Psoas muscle (tissue), 7 donors: ENCODE measurements at regions not wholly inside any gene's neighbourhood (a gene's known extent, or its start where the extent isn't known, plus 50 kb on each side); places are given as distances from the start of the nearest gene placed in this dataset.

ENCODE experiments used
- ATAC-seq, 4 donors: fragments of 200-7000 bp; cut with Tn5 transposase; one replicate each; pipeline ENCODE4 v1.9.1; 2020; ENCODE audit warnings: moderate library complexity in 3 of 4, mild to moderate bottlenecking in 2 of 4
- DNase-seq, 2 donors: peaks; one replicate each; pipeline ENCODE4 v3.0.0-alpha.2; 2020
- H3K27ac ChIP-seq: fragments of 200-600 bp; one replicate; pipeline ENCODE4 v1.8.0; 2022
- H3K27me3 ChIP-seq, 3 donors: fragments of 200-600 bp in 1 of 3; one replicate each; pipeline versions ENCODE4 v1.6.1 to v1.8.0; 2013 to 2022; ENCODE audit warnings: low read length in 2 of 3, mild to moderate bottlenecking in 2 of 3, moderate library complexity in 1 of 3; ENCODE audit not compliant: insufficient read depth in 3 of 3
- H3K36me3 ChIP-seq, 2 donors: fragments of 200-600 bp in 1 of 2; one replicate each; pipeline versions ENCODE4 v1.6.1 to v1.8.0; 2013 to 2022; ENCODE audit warnings: low read depth in 1 of 2, mild to moderate bottlenecking in 1 of 2, moderate library complexity in 1 of 2; ENCODE audit not compliant: insufficient read depth in 1 of 2
- H3K4me1 ChIP-seq: fragments of 200-600 bp; one replicate; pipeline ENCODE4 v1.8.0; 2022
- H3K4me3 ChIP-seq: fragments of 200-600 bp; one replicate; pipeline ENCODE4 v1.8.0; 2022; ENCODE audit warnings: mild to moderate bottlenecking
- H3K9me3 ChIP-seq: fragments of 200-600 bp; one replicate; pipeline ENCODE4 v1.8.0; 2022
- CTCF ChIP-seq: fragments of 200-600 bp; IDR thresholded peaks from one replicate; pipeline ENCODE4 v1.8.0; 2022; ENCODE audit warnings: antibody characterized with exemption
- WGBS, 3 donors: extraction: QIAGEN DNeasy Blood & Tissue Kit; methylation state at CpG; one replicate each; pipeline versions ENCODE4 v1.1.6 to v1.1.7; 2013; 5-methylcytosine and 5-hydroxymethylcytosine counted together
- intact Hi-C, 2 donors: fragments of 100-400 bp; cut with DNase I; formaldehyde crosslinking; loops; one replicate each; pipeline versions ENCODE4 v1.11.0 to v1.14.2; 2022
- donor health status: healthy with polysubstance abuse.
- donor health status: DM: no; HTN: no; CAD: no; lungs with moderate emphysema.
- donor health status: Bipolar disorder and iron deficiency.
- donor health status: healthy.
- donor health status: DM: yes; HTN: yes; CAD: no.
- donor health status: DM: no; HTN: no; CAD: no.
- donor health status: DM: yes; HTN: yes; CAD: no.

GRCh38 chr18:14014456-14014855 lies 99.1 kb upstream of the MC2R start:
- no peaks in the 10 kb centered on the region for H3K4me1 ChIP-seq
- no peaks in the 10 kb centered on the region for H3K36me3 ChIP-seq
- ATAC-seq (no peak), DNase-seq (no peak)
- H3K27ac ChIP-seq, result no peak overlapping the region
- 64 to 71% (median 71%) methylated on average over 1 of the region's 1 CpG for WGBS, 3 donors
- H3K27me3 ChIP-seq, result no peaks in the 10 kb centered on the region
- TF ChIP-seq CTCF, result no peak
- intact Hi-C loops, result loop anchor here in 1 of 2 donors (10.0 kb wide), 1 partner anchor 60 kb away; no protein-coding TSS in a partner anchor
- H3K4me3 ChIP-seq, result no peak overlapping the region
- H3K9me3 ChIP-seq, result no peaks in the 10 kb centered on the region

- TF ChIP-seq CTCF, result no peak
- intact Hi-C loops, result no loop called here
Measured at GRCh38 chr18:14000884-14001283, 85.5 kb upstream of the MC2R start.

GRCh38 chr18:13999231-13999630 lies 83.9 kb upstream of the MC2R start:
- H3K27me3 ChIP-seq, result no peaks in the 10 kb centered on the region
- H3K4me1 ChIP-seq, result no peaks in the 10 kb centered on the region
- H3K36me3 ChIP-seq, result no peaks in the 10 kb centered on the region
- 75 to 77% (median 76%) methylated on average over 5 of the region's 5 CpGs for whole genome bisulfite sequencing, 3 donors
- no peak for TF ChIP-seq CTCF
- ATAC-seq (no peak), DNase-seq (no peak)
- intact Hi-C loops, result no loop called here
- H3K9me3 ChIP-seq, result no peaks in the 10 kb centered on the region
- H3K4me3 ChIP-seq, result no peak overlapping the region
- H3K27ac ChIP-seq, result no peak overlapping the region

More at GRCh38 chr18:14000884-14001283, 85.5 kb upstream of the MC2R start:
- 70 to 83% (median 72%) methylated on average over 7 of the region's 7 CpGs for WGBS, 3 donors
- no peaks in the 10 kb centered on the region for H3K36me3 ChIP-seq
- DNase-seq, result no peak
- no peaks in the 10 kb centered on the region for H3K27me3 ChIP-seq
- no peak overlapping the region for H3K27ac ChIP-seq
- H3K9me3 ChIP-seq, result no peaks in the 10 kb centered on the region
- no peak for ATAC-seq
- H3K4me3 ChIP-seq, result no peak overlapping the region
- H3K4me1 ChIP-seq, result no peaks in the 10 kb centered on the region

- 73 to 74% (median 74%) methylated on average over 9 of the region's 9 CpGs for WGBS, 3 donors
- Histone ChIP-seq H3K27ac (no peak overlapping the region), H3K36me3 (no peaks in the 10 kb centered on the region), H3K4me3 (no peak overlapping the region), H3K4me1 (no peaks in the 10 kb centered on the region), H3K9me3 (no peaks in the 10 kb centered on the region), H3K27me3 (no peaks in the 10 kb centered on the region)
- TF ChIP-seq CTCF, result no peak
- no peak for DNase-seq
- no peak for ATAC-seq
- intact Hi-C loops, result no loop called here
Measured at GRCh38 chr18:13998571-13998970, 83.2 kb upstream of the MC2R start.

- intact Hi-C loops, result no loop called here
- DNase-seq (no peak), ATAC-seq (no peak)
Measured at GRCh38 chr18:13993730-13994129, 78.4 kb upstream of the MC2R start.

More at GRCh38 chr18:13993730-13994129, 78.4 kb upstream of the MC2R start:
- no peak for TF ChIP-seq CTCF
- Histone ChIP-seq H3K4me3 (no peak overlapping the region), H3K36me3 (no peaks in the 10 kb centered on the region), H3K4me1 (no peaks in the 10 kb centered on the region), H3K27ac (no peak overlapping the region), H3K9me3 (peaks cover 3% of the 10 kb centered on the region), H3K27me3 (no peaks in the 10 kb centered on the region)
- 54 to 57% (median 54%) methylated on average over 5 of the region's 5 CpGs for WGBS, 3 donors
